Stomach (tissue), 8 donors: ENCODE measurements at regions not wholly inside any gene's neighbourhood (a gene's known extent, or its start where the extent isn't known, plus 50 kb on each side); places are given as distances from the start of the nearest gene placed in this dataset.

Experiments used
- DNase-seq, 2 donors: peaks; one replicate each; pipeline versions ENCODE4 v3.0.0 to v3.0.0-alpha.2; 2013 to 2019
- H3K27ac ChIP-seq, 5 donors: fragments of 200-600 bp in 4 of 5; sonication (generic) in 4 of 5; one replicate each; pipeline ENCODE4 v1.5.1; 2013 to 2019; ENCODE audit warnings: mild to moderate bottlenecking in 1 of 5, moderate library complexity in 1 of 5
- H3K27me3 ChIP-seq, 3 donors: fragments of 200-600 bp; sonication (generic); one replicate each; pipeline ENCODE4 v1.5.1; 2017 to 2019; ENCODE audit warnings: mixed run types in 1 of 3
- H3K36me3 ChIP-seq, 4 donors: fragments of 200-600 bp; sonication (generic); 1 replicate in 3 of 4; 2 replicates in 1 of 4; pipeline ENCODE4 v1.5.1; 2016 to 2019
- H3K4me1 ChIP-seq, 4 donors: fragments of 200-600 bp; sonication (generic); one replicate each; pipeline ENCODE4 v1.5.1; 2016 to 2019
- H3K4me3 ChIP-seq, 4 donors: fragments of 200-600 bp; sonication (generic) in 3 of 4; one replicate each; pipeline ENCODE4 v1.5.1; 2016 to 2019; ENCODE audit warnings: mild to moderate bottlenecking in 1 of 4
- H3K9me3 ChIP-seq, 4 donors: fragments of 200-600 bp; sonication (generic); one replicate each; pipeline ENCODE4 v1.5.1; 2016 to 2019
- EP300 ChIP-seq: sonication (generic); formaldehyde crosslinking; IDR thresholded peaks from one replicate; pipeline ENCODE4 v1.6.1; 2017; ENCODE audit warnings: antibody characterized with exemption
- POLR2A ChIP-seq, 4 donors: fragments of 450-650 bp; IDR thresholded peaks; one replicate each; pipeline ENCODE4 v1.6.1; 2016; ENCODE audit warnings: antibody characterized with exemption in 4 of 4, control low read depth in 2 of 4, mild to moderate bottlenecking in 1 of 4, moderate library complexity in 1 of 4
- POLR2AphosphoS5 ChIP-seq, 3 donors: sonication (generic); formaldehyde crosslinking; IDR thresholded peaks; one replicate each; pipeline ENCODE4 v1.6.1; 2016; ENCODE audit warnings: antibody characterized with exemption in 3 of 3
- WGBS, 5 donors: extraction: QIAGEN DNeasy Blood & Tissue Kit in 3 of 5; methylation state at CpG; one replicate each; pipeline versions ENCODE4 v1.1.5 to v1.1.7; 2013 to 2018; 5-methylcytosine and 5-hydroxymethylcytosine counted together
- intact Hi-C: fragments of 100-400 bp; cut with DNase I; formaldehyde crosslinking; loops from one replicate; pipeline ENCODE4 v1.15.1; 2023; ENCODE audit warnings: low total_unique reads
- TF ChIP-seq, protein P1 (sequence below), 7 experiments: fragments of 450-650 bp in 4 of 7; fragments of 200-600 bp in 3 of 7; sonication (generic) in 3 of 7; IDR thresholded peaks; one replicate each; pipeline ENCODE4 v1.5.1; 2016 to 2019; ENCODE audit warnings: antibody characterized with exemption in 7 of 7, control low read depth in 2 of 7, mild to moderate bottlenecking in 1 of 7
- donor health status: healthy with polysubstance abuse.
- donor health status: Bipolar disorder and iron deficiency.
- donor health status: healthy.

DNA sequence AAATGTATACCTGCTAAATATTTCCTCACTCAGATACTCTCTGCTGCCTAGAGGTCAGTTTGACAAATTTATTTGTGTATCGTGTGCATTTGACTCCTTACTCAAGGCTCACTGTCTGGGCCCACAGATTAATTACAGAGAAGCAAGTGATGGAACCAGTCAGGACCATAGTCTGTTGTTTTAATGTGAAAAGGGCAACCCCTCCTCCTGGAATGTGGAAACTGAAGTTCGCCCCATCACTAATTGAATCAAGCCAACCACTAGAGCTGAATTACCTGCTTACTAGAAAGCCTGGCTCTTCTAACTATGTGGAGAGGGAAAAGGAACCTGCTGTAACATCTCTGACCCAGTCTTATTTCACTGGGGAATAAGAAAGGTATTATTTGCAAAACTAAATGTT lies 199.9 kb upstream of the KRR1 start:
- intact Hi-C loops, result no loop called here
- DNase-seq, result no peak
- Histone ChIP-seq H3K4me1 (peaks cover 4 to 46% (median 24%) of the 10 kb centered on the region in 4 donors), H3K4me3 (no peak overlapping the region), H3K27ac (peak overlapping the region in 4 of 5 donors; percentile 5 to 72 (median 50)), H3K36me3 (no peaks in the 10 kb centered on the region), H3K27me3 (no peaks in the 10 kb centered on the region), H3K9me3 (no peaks in the 10 kb centered on the region)
- no peak for TF ChIP-seq EP300
- TF ChIP-seq, protein P1, sequence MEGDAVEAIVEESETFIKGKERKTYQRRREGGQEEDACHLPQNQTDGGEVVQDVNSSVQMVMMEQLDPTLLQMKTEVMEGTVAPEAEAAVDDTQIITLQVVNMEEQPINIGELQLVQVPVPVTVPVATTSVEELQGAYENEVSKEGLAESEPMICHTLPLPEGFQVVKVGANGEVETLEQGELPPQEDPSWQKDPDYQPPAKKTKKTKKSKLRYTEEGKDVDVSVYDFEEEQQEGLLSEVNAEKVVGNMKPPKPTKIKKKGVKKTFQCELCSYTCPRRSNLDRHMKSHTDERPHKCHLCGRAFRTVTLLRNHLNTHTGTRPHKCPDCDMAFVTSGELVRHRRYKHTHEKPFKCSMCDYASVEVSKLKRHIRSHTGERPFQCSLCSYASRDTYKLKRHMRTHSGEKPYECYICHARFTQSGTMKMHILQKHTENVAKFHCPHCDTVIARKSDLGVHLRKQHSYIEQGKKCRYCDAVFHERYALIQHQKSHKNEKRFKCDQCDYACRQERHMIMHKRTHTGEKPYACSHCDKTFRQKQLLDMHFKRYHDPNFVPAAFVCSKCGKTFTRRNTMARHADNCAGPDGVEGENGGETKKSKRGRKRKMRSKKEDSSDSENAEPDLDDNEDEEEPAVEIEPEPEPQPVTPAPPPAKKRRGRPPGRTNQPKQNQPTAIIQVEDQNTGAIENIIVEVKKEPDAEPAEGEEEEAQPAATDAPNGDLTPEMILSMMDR (IDR thresholded peaks at IDR 0.05), result no peak
- WGBS, 5 donors, result 83 to 95% (median 89%) methylated on average over 2 of the region's 2 CpGs

DNA sequence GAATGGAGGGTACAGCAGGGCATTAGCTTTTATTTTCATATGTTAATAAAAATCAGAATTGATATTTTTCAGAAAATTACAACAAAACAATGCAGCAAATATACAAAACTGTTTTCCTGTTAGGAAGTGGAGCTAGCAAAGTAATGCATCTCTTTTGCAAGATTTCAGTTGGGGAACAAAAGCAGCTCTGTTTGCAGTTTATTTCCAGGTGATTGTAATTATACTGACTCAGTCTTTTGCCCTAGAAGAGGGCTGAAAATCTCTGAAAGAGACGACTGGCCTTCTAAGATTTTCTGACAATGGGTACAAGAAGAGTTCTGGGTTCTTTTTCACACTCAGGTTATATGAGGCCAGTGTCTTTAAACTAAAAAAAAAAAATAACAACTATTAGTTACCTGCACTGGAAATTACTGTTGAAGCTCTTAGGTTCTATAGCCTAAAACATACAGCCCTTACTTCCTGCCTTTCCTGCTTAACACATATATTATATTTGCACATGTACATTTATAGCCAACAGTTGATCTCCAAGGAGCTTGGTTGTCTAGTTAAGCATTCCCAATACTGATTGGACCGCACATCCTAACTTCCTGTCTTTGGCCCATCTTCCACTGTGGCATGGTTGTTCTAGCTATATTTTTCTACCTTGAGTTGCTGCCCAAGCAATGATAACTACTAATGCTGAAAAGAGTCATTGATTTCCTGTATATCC lies 199.1 kb upstream of the KRR1 start:
- no peak for DNase-seq
- intact Hi-C loops, result no loop called here
- TF ChIP-seq EP300, result no peak
- no peak for TF ChIP-seq POLR2AphosphoS5 (IDR thresholded peaks at IDR 0.05)
- TF ChIP-seq, protein P1 (IDR thresholded peaks at IDR 0.05), result no peak
- TF ChIP-seq POLR2A (IDR thresholded peaks at IDR 0.05), result no peak
- Histone ChIP-seq H3K36me3 (no peaks in the 10 kb centered on the region), H3K27me3 (no peaks in the 10 kb centered on the region), H3K4me3 (no peak overlapping the region), H3K9me3 (no peaks in the 10 kb centered on the region), H3K4me1 (peaks cover 8 to 53% (median 30%) of the 10 kb centered on the region in 4 donors), H3K27ac (peak overlapping the region in 1 of 5 donors; percentile 68)
- WGBS, 5 donors, result 64 to 89% (median 66%) methylated on average over 2 of the region's 2 CpGs

DNA sequence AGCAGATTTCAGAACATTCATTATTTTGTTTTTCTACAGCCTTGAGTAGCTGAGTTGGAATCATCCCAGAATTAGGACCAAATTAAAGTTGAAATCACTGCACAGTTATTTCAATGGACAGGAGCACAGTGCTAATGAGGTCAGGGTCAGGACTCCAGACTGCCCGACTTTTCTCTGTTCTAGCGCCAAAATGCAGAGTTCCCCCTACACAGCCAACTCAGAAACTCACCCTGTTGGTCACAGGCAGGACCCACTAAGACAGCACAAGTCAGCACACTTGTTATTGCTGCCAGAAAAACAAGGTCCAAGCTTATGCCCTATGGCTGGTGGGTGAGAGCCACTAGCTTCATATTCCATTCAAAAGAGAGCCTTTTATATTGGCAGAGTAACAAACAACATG lies 198.1 kb upstream of the KRR1 start:
- H3K4me3 ChIP-seq, result no peak overlapping the region
- peak overlapping the region in 1 of 5 donors; percentile 22 for H3K27ac ChIP-seq
- H3K36me3 ChIP-seq, result no peaks in the 10 kb centered on the region
- no peak for DNase-seq
- no peaks in the 10 kb centered on the region for H3K27me3 ChIP-seq
- 81 to 92% (median 85%) methylated on average over 2 of the region's 2 CpGs for WGBS, 5 donors
- TF ChIP-seq EP300 (no peak), POLR2A (IDR thresholded peaks at IDR 0.05) (no peak), POLR2AphosphoS5 (IDR thresholded peaks at IDR 0.05) (no peak)
- TF ChIP-seq, protein P1 (IDR thresholded peaks at IDR 0.05), result no peak
- intact Hi-C loops, result no loop called here
- H3K4me1 ChIP-seq, result peaks cover 8 to 51% (median 31%) of the 10 kb centered on the region in 4 donors
- no peaks in the 10 kb centered on the region for H3K9me3 ChIP-seq

DNA sequence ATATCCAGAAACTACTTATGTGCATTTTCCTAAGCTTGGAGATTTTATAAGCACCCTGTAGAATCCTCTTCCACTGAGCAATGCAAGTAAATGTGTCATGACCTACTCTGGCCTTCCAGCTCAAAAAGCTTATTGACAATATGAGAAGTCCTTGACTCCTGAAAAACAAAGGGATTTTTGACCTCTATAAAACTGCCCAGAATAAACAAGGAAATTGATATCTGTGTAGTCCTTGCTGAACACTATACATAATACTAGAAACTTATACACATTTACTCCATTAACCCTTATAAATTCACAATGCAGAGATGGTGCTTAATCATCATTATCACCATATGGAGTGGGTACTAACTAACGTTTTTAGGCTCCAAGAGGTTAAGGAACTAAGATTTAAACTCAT lies 197.4 kb upstream of the KRR1 start:
- intact Hi-C loops, result no loop called here
- Histone ChIP-seq H3K4me1 (peaks cover 8 to 51% (median 31%) of the 10 kb centered on the region in 4 donors), H3K27ac (peak overlapping the region in 2 of 5 donors; percentile 43 to 52), H3K9me3 (no peaks in the 10 kb centered on the region), H3K27me3 (no peaks in the 10 kb centered on the region), H3K4me3 (no peak overlapping the region), H3K36me3 (no peaks in the 10 kb centered on the region)
- no peak for TF ChIP-seq EP300
- no peak for DNase-seq
- WGBS, 5 donors, result 36 to 67% (median 49%) methylated on average over 1 of the region's 1 CpG

DNA sequence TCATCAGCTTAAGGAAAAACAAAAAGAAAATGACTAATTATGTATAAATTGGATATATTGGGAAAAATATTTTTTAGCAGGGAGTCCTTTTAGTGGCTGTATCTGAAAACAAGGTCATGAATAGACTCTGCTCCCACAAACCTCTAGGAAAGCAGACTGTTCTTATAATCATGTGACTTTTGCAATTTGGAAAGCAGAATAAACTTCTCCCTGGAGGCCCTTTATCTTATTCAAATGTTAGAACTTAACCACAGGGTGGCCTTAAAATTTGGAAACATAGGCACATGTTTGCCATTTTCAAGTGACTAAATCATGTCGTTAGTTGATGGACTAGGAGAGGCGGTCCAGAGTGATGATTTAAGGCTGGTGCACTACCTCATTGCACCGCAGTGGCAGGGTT lies 196.6 kb upstream of the KRR1 start:
- intact Hi-C loops, result no loop called here
- no peaks in the 10 kb centered on the region for H3K9me3 ChIP-seq
- TF ChIP-seq, protein P1 (IDR thresholded peaks at IDR 0.05), result peak in 1 of 7 experiments; percentile 25
- TF ChIP-seq POLR2AphosphoS5 (IDR thresholded peaks at IDR 0.05), result no peak
- H3K4me3 ChIP-seq, result no peak overlapping the region
- no peak for DNase-seq
- H3K4me1 ChIP-seq, result peaks cover 8 to 49% (median 31%) of the 10 kb centered on the region in 4 donors
- 37 to 69% (median 49%) methylated on average over 3 of the region's 3 CpGs for WGBS, 5 donors
- no peaks in the 10 kb centered on the region for H3K36me3 ChIP-seq
- peak overlapping the region; percentile 9 to 52 (median 18) for H3K27ac ChIP-seq
- H3K27me3 ChIP-seq, result no peaks in the 10 kb centered on the region
